ENCODE measurements at regions not wholly inside any gene's neighbourhood (a gene's known extent, or its start where the extent isn't known, plus 50 kb on each side); places are given as distances from the start of the nearest gene placed in this dataset.

- Histone ChIP-seq H3K36me3 (no peaks in the 10 kb centered on the region), H3K27ac (no peak overlapping the region), H3K27me3 (no peaks in the 10 kb centered on the region), H3K9me3 (no peaks in the 10 kb centered on the region), H3K9ac (ENCODE audit: low read depth in 2 of 2, low read length in 2 of 2) (no peak overlapping the region), H3K4me3 (no peak overlapping the region), H3K4me1 (no peaks in the 10 kb centered on the region)
- no peak for DNase-seq
- TF ChIP-seq, protein P1, sequence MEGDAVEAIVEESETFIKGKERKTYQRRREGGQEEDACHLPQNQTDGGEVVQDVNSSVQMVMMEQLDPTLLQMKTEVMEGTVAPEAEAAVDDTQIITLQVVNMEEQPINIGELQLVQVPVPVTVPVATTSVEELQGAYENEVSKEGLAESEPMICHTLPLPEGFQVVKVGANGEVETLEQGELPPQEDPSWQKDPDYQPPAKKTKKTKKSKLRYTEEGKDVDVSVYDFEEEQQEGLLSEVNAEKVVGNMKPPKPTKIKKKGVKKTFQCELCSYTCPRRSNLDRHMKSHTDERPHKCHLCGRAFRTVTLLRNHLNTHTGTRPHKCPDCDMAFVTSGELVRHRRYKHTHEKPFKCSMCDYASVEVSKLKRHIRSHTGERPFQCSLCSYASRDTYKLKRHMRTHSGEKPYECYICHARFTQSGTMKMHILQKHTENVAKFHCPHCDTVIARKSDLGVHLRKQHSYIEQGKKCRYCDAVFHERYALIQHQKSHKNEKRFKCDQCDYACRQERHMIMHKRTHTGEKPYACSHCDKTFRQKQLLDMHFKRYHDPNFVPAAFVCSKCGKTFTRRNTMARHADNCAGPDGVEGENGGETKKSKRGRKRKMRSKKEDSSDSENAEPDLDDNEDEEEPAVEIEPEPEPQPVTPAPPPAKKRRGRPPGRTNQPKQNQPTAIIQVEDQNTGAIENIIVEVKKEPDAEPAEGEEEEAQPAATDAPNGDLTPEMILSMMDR (IDR thresholded peaks at IDR 0.05), result no peak
- intact Hi-C loops (cut with DNase I), result no loop called here
These were observed 369.0 kb downstream of the UQCRFS1 start for GRCh38 chr19:28843761-28844492.

DNA sequence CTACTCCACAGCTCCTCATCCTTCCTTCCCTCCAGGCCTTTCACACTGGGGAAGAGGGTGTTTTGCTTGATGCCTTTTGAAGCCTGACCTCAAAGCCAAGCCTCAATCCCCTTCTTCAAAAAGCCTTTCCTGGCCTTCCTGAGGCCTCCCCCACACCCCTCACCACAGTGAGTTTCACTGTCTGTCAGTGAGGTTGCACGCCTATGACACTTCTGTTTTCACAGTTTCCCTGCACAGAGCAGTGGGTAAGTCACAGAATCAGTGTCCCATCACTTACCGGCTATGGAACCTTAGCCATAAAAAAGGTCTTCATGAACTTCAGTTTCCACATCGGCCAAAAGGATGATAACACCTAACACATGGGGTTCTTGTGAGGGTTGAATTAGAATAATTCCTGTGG, 371.4 kb downstream of the UQCRFS1 start:
- intact Hi-C loops (cut with DNase I), result no loop called here
- Histone ChIP-seq H3K4me1 (no peaks in the 10 kb centered on the region), H3K9ac (ENCODE audit: low read depth in 2 of 2, low read length in 2 of 2) (no peak overlapping the region), H3K36me3 (no peaks in the 10 kb centered on the region), H3K9me3 (no peaks in the 10 kb centered on the region), H3K27ac (no peak overlapping the region), H3K4me3 (no peak overlapping the region), H3K27me3 (no peaks in the 10 kb centered on the region)
- TF ChIP-seq, protein P1 (IDR thresholded peaks at IDR 0.05), result no peak
- no peak for DNase-seq

DNA sequence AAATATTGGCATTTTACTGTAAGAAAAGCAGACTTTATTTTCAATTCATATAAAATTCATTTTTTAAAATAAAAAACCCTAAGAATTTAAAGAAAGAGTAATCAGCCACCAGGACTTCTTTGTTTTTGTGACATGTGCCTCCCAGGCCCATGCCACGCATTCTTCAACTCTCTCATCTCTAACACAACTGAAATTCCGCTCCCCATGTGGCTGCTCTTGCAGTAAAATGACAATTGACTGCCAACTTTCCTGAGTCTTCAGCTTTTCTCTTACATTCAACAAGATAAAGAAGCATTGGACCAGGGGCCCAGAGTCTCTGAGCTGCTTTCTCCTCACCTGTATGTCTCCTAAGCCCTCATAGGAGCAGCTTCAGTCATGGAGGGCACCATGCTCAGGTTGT, 372.1 kb downstream of the UQCRFS1 start:
- Histone ChIP-seq H3K27me3 (no peaks in the 10 kb centered on the region), H3K4me1 (no peaks in the 10 kb centered on the region), H3K9ac (ENCODE audit: low read depth in 2 of 2, low read length in 2 of 2) (no peak overlapping the region), H3K27ac (no peak overlapping the region), H3K4me3 (no peak overlapping the region), H3K36me3 (no peaks in the 10 kb centered on the region), H3K9me3 (no peaks in the 10 kb centered on the region)
- intact Hi-C loops (cut with DNase I), result no loop called here
- TF ChIP-seq, protein P1 (IDR thresholded peaks at IDR 0.05), result no peak
- DNase-seq, result no peak

- TF ChIP-seq, protein P1 (IDR thresholded peaks at IDR 0.05), result no peak
- intact Hi-C loops (cut with DNase I), result no loop called here
- H3K4me1 ChIP-seq, result no peaks in the 10 kb centered on the region
- no peak for DNase-seq
- no peaks in the 10 kb centered on the region for H3K9me3 ChIP-seq
- H3K36me3 ChIP-seq, result no peaks in the 10 kb centered on the region
- H3K27ac ChIP-seq, result no peak overlapping the region
- H3K9ac ChIP-seq (ENCODE audit: low read depth in 2 of 2, low read length in 2 of 2), result no peak overlapping the region
- H3K27me3 ChIP-seq, result no peaks in the 10 kb centered on the region
- H3K4me3 ChIP-seq, result no peak overlapping the region
These were observed 373.5 kb downstream of the UQCRFS1 start for GRCh38 chr19:28839455-28839854.

- no peak overlapping the region for H3K9ac ChIP-seq (ENCODE audit: low read depth in 2 of 2, low read length in 2 of 2)
- no peaks in the 10 kb centered on the region for H3K27me3 ChIP-seq
- no peak overlapping the region for H3K4me3 ChIP-seq
- no peaks in the 10 kb centered on the region for H3K36me3 ChIP-seq
- DNase-seq, result no peak
- intact Hi-C loops (cut with DNase I), result no loop called here
- no peaks in the 10 kb centered on the region for H3K9me3 ChIP-seq
- TF ChIP-seq, protein P1 (IDR thresholded peaks at IDR 0.05), result no peak
- H3K4me1 ChIP-seq, result no peaks in the 10 kb centered on the region
- H3K27ac ChIP-seq, result no peak overlapping the region
These were observed 374.0 kb downstream of the UQCRFS1 start for GRCh38 chr19:28838909-28839308.
